NCI-H2227 (cell line): ENCODE measurements at regions not wholly inside any gene's neighbourhood (a gene's known extent, or its start where the extent isn't known, plus 50 kb on each side); places are given as distances from the start of the nearest gene placed in this dataset.
A peak's percentile ranks its signal among the peaks of the same experiment; 100 is the strongest.

Experiments used
- DNase-seq: peaks from one replicate; lab custom pipeline; 2025; ENCODE audit not compliant: unreplicated experiment; lab: John Stamatoyannopoulos, UW

DNA sequence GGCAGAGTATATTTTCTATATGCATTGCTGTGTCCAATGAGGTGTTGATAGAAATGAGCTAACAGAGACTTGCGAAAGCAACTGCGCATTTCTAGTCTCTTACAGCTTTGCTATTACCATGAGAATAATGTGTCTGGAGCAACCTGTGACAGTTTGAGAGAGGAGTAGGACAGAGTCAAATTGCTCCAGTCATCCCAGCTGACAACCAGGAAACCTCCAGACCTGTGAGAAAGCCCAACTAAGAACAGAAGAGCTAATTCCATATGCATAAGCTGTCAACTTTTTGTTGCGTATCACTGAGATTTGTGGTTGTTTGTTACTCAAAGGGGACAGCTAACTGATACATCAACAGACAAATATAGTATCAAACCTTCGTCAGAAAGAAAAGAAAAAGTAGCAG, 354.1 kb upstream of the LRRC7 start:
- no peak for DNase-seq

DNA sequence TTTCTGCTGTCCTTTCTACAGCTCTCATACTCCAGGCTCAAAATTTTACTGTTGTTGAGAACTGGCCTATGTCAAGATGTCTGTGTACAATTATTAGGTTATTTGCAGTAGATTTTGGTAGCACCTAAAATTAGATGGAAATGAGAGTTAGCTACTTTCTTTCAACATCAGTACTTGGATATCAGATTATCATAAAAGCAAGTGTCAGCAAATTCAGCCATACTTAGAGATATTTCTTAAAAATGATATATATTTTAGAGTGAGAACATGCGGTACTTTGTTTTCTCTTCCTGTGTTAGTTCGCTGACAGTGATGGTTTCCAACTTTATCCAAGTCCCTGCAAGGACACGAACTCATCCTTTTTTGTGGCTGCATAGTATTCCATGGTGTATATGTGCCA, 351.8 kb upstream of the LRRC7 start:
- DNase-seq, result no peak

DNA sequence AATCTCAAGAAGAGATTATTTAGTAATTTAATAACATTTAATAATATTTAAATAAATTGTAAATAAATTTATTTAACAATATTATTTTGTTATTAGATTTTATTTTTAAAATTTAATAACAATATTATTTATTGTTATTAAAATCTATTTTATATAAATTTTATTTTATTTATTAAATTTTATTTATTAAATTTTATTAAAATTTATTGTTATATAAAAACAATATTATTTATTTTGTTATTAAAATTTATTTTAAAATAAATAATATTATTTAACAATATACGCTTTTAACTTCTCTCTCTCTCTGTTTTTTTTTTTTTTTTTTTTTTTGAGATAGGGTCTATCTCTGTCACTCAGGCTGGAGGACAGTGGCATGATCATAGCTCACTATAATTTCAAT, 347.1 kb upstream of the LRRC7 start:
- no peak for DNase-seq

DNA sequence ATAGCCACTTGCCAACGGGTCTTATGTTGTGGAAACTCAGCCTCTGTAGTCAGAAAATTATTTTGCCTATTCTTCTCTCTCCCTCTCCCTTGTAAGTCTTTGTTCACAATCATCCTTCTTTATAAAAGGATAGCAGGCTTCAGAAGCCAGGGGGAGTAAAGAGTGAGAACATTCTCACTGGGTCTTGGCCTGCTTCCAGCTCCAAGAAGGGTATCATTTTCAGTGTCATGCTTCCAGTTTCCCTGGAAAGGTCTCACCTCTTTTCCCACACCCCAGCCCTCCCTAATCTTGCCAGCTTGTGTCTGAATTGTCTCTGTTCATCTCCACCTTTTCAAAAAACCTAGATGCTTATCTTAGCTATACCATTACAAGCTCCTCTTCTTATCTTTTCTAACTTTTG, 346.2 kb upstream of the LRRC7 start:
- DNase-seq, result peak; percentile 83

DNA sequence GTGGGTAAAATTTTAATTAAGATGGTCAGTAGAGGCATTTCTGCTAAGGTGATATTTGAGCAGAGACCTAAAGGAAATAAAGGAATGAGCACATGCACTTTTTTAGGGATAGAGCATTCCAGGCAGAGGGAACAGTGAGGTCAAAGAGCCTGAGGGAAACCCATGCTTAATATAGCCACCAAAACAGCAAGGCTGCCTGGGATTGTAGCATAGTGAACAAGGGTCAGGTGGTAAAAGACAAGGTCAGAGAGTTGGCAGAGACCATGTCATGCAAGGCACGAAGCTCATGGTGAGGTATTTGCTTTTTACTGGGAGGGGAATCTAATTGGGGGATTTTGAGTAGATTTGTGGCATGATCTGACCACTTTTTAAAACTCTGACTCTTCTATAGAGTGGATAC, 344.6 kb upstream of the LRRC7 start:
- DNase-seq, result no peak

DNA sequence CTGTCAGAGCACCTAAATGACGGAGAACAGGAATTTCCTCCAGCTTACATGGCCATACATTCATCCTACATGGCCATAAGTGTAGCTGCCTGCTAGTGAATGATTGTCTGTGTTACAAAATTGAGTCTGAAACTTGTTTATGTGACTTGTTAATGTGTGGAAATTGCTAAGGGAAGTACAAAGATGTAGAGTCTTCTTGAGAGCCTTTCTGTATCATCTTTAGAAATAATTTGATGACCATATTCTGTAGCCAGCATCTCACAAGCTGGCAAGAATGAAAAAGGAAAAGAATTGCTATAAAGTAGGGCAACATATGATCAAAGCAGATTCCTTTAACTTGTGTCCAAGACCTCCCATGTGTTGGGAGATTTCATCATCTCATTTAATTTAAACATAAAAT, 339.2 kb upstream of the LRRC7 start:
- no peak for DNase-seq

DNA sequence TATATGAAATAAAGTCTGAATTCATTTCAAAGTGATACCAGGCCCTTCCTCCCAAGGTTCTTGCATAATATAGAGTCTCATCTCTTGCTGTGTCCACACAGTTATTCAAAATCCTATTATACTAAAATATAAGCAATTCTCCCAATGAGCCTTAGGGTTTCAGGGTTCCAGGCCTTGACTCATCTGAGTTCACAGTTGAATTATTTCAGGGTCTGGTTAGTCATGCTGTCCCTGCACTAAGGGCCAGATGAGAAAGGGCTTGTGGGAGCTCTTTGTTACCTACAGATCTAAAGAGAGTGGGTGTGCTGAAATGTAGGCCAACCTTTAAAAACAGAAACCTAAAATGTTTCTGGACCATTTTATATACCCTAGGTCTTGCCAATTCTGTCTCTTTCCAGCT, 337.5 kb upstream of the LRRC7 start:
- no peak for DNase-seq

DNA sequence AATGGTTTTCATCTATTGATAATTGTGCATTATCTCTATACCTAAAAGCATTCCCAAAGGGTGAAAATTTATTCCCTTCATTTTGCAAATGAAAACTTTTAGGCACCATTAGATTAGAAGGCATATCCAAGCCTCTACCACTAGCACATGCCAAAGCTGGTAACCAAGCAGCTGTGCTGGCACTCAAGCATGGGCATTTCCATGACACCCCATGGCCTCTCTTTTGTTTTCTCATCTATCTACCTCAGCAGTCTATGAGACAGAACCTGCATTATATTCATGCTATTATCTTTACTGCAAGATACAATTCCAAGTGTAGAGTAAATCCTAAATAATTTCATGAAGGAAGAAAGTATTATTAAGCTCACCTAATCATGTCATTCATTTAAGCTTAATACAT, 334.3 kb upstream of the LRRC7 start:
- no peak for DNase-seq

DNA sequence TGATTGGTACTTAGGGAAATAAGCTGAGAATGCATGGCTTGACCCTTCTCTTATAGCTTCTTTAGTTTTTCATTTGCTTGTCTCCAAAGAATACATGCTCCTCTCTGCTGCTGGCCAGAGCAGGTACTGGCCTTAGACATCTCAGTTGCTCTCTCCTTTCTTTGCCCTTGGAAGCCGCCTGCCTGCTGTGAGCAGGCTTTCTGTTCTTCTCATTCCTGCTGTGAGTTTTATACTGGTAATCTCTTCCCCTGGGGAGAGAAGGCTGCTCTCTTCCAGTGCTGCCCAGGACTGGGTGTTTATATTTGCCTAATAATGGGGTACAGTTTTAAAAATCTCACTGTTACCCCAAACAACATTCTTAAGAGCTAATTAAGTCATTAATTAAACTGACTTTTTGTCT, 323.5 kb upstream of the LRRC7 start:
- peak; percentile 18 for DNase-seq

DNA sequence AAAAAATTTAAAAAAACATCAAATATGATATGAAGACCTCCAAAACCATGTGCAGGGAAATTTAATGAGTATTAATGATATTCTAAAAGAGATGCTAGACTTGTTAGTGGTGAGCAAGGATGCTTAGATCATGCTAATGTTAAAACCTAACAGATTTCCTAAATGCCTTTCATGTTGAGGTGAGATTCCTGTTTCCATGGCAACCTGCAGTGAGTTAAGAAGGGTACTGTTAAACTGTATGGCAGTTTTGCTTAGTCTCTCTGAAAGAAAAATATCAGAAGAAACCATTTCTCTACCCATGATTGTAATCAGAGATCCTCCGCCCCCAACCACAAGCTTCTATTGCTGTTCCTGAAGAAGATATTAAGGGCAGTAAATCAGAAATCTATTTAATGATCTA, 321.6 kb upstream of the LRRC7 start:
- peak; percentile 63 for DNase-seq

DNA sequence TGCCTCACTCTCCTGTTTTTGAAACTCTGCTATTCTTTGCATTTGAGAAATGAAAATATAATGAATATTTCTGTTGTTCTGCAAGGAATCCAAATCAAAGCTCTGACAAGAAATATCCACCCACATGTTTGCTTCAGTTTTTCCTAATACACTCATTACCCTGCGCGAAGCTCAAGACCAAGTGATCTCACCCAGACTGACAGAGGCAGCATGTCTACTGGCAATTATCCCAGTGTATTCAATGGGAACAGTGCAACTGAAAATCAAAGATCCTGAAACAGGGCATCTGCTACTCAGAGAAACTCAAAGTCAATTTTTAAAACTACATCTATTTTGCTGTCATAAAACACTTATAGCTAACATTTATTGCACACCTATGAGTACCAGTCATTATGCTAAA, 321.0 kb upstream of the LRRC7 start:
- DNase-seq, result peak; percentile 13

DNA sequence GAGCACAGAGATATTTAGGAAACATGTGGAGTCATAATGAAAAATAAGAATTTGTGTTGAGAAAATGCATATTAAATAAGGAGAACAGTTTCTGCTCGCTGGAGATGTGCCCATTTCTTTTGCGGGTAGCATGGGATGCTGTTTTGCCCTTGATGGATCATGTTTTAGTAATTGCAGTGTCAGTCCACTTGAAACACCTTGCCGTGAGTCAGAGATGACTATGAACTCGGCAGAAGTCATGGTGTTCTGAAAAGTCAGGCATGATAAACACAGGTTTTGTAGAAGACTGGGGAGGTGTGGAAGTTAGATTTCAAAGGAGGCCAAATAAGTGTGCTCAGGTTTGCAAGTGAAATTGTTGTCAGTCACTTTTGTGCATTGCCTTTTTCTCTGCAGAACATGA, 315.0 kb upstream of the LRRC7 start:
- no peak for DNase-seq

DNA sequence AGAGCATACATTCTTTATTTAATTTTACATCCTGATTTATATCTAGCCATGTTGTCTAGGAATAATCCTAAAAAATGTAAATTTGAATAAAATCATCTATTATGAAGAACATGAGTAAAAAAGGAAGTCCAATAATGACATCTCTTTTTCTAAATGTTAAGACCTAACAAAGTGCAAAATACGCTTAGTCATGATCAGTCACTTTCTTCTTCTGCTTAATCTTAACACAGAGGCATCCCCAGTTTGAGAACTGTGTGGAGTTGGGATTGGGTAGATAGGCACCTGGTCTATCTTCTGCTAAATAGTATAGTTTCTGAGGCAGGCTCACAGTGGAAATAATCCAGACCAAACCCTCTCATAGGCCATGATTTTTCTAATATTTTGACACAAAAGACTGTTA, 311.7 kb upstream of the LRRC7 start:
- DNase-seq, result no peak

DNA sequence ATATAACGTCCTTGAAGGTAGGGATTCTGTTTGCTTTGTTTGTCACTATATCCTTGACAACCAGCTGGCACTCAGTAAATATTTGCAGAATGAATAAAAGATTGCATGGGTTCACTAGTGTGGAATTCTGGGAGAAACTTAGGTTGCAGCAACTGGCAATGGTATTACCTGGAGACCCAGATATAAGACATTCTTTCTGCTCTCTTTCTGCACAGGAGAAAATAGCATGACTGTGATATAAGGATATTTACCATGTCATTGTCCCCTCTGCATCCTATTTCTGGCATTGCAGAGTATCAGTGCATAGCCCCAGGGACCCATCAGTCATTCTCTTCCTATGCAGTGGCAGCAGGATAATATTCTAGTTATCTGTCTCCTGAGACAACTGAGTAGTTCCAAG, 308.9 kb upstream of the LRRC7 start:
- no peak for DNase-seq

DNA sequence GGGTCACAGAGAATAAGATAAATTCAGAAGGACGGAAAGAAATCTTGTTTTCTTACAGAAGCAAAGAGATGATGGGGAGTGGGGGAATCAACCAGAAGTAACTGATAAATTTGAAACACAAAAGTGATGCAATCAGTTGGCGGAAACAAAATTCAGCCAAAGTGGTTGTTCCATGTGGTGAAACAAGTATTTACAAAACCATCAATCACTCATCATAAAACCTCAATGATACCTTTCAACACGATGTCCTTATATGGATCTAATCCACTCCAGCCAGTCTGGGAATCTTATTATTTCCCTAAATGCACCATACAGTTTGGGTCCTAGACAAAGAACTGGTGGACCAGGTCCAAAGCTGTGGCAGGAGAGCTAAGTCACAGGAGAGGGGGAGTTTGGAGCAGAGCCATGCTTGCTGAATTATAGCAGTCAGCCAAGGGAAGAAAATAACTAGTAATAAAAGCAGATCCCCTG, 303.8 kb upstream of the LRRC7 start:
- peak; percentile 83 for DNase-seq

DNA sequence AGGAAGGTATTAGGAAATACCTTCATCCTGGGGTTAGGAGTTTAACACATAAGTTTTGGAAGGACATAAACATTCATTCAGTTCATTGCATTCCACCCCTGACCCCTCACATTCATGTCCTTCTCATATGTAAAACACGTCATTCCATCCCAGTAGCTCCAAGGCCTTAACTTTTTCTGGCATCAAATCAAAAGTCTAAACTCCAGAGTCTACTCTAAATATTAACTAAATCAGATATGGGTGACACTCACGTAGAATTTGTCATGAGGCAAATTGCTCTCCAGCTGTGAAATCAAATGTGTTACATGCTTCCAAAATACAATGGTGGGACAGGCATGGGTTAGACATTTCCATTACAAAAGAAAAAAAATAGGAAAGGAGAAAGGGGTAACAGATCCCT, 298.2 kb upstream of the LRRC7 start:
- no peak for DNase-seq

DNA sequence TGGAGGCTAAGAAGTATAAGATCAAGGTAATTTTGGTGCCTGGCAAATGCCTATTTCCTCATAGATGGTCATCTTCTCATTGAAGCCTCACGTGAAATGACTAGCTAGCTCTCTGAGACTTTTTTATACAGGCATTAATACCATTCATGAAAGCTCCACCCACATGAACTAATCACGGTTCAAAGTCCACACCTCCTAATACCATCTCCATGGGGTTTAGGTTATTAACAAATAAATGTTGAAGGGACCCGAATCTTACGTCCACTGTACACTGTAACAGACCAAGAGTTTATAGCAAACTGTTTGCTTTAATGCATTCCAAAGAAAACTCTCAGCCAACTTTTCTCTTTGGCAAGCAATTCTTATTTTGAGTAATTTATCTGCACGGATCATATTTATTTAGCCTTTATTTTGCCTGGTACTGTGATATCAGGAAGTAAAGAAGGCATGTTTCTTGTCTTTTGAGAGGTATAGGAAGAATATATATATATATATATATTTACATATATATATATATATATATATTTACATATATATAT, 296.1 kb upstream of the LRRC7 start:
- DNase-seq, result no peak

DNA sequence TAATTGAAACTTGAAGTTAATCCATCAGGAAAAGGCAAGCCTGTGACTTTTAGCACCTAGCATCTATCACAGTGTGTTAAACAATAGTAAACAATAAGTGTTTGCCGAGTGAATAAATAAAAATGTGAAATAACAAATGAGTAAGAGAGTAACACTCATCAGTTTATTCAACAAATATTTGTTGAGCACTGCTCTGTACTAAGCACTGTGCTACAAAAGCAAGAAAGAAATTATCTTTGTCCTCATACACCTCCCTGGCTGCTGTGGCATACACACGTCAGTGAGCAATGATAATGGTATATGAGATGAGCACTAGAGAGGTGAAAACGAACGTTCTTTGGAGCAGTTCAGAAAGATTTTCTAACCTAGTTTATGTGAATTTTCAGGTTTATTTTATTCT, 295.0 kb upstream of the LRRC7 start:
- DNase-seq, result no peak

DNA sequence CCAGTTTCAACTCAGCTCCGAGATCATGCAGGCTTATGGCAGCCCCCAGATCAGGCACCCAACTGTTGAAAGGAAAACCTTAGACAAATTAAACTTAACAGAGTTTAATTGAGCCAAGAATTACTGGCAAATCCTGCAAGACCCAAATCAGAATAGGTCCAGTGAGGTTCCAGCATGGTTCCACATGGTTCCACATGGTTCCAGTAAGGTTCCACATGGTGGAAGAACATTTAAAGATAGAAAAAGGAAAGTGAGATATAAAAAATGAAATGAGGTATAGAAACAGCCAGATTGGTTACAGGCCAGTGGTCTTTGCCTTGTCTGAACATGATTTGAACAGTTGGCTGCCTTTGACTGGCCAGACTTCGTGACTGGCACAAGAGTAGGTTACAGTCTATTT, 288.8 kb upstream of the LRRC7 start:
- DNase-seq, result no peak

DNA sequence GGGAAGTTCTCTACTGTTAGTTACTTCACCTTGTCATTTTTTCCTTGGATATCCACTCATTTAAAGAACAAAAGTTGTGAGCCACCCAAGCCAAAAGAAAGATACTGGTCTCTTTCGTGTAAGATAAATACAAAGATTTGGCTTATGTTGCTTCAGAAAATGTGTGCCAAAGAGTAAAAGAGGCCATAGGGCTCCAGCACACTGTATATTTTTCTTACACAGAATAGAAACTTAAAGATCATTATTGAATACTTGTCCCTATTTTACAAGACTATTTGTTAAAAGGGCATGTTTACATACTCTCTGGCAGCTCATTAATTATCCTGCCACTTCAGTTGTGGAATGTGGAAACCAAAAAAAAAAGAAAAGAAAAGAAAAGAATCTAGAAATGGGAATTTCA, 284.2 kb upstream of the LRRC7 start:
- no peak for DNase-seq

DNA sequence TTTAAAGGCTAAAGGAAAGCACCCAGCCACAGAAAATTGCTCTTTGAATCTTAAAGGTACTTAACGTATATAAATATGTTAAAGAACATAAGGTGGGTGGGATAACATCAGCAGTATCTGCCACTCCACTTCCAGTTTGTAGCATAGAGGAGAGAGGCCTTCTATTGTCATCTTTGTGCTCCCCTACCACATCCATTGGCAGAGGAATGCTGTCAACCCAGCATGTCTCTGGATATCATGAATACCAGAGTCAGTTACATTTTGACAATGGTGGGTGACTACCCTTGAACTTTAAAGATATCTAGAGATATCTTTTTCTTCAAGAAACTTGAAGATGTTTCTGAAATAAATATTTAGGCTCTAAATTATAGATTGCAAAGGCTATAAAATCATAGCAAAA, 283.2 kb upstream of the LRRC7 start:
- DNase-seq, result no peak

DNA sequence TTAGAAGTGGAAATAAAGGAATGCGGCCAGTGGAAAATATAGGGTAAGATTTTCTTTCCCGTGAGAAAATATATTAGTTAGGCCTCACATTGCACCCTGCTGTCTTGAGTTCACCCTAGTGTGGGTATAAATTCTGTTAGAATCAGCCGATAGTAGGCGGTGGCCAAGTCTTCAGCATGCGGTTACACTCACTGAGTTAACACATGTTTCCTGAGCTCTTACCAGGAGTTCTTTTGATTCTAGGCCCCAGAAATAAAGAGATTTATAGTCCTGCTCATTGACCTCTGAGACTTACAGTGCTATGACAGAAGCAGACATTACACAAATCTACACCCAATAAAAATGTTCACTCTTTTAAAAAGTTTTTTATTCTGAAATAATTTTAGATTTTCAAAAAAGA, 279.3 kb upstream of the LRRC7 start:
- no peak for DNase-seq

DNA sequence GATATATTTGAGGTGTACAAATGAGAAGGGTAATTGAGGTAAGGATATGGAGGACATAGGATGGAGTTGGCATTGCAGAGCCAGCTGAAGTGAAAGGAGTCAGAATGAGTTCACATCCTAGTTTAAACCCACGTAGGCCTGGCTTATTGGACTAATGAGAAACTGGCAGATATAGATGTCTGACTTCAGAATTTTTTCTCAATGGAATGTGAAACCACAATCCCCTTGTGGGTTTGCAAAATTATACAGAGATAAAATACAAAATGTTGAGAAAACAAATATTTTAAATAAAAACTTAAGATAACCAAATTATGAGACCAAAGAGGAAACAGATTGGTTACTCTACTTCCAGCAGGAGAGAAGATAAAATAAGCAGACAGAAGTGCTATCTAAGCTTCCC, 277.4 kb upstream of the LRRC7 start:
- no peak for DNase-seq

DNA sequence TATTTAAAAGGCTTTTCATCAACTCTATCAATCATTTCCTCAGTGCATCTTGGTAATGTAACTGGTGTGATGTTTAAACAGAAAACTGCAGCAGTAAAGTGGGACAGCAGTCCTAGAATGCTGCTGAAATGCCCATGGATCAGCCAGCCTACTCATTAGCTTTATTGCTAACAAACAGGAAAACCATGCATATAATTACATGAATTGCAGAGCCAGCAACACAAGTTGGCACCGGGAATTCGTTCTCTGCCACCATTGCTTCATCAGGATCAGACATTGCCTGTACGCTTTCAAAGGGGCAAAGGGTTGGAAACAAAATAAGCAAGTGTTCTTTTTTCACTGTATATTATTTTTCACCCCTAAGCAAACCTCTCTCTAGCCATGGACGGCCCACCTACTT, 276.2 kb upstream of the LRRC7 start:
- DNase-seq, result no peak
